ENCODE measurements at regions not wholly inside any gene's neighbourhood (a gene's known extent, or its start where the extent isn't known, plus 50 kb on each side); places are given as distances from the start of the nearest gene placed in this dataset.

- Histone ChIP-seq H3K79me2 (ENCODE audit: insufficient read depth, low read depth, low read length) (no peaks in the 10 kb centered on the region), H3K36me3 (ENCODE audit: insufficient read depth, low read length) (no peaks in the 10 kb centered on the region), H3K9me3 (ENCODE audit: low read length) (no peaks in the 10 kb centered on the region), H3K4me1 (ENCODE audit: insufficient read depth, low read length, poor library complexity, severe bottlenecking) (no peaks in the 10 kb centered on the region), H3K4me2 (ENCODE audit: low read length) (no peak overlapping the region), H3K9me2 (ENCODE audit: insufficient read depth, low read length) (no peaks in the 10 kb centered on the region), H3K27ac (ENCODE audit: low read depth, low read length, poor library complexity, severe bottlenecking) (no peak overlapping the region), H2AFZ (ENCODE audit: low read length) (no peak overlapping the region), H3K4me3 (ENCODE audit: low read depth, low read length, poor library complexity, severe bottlenecking) (no peak overlapping the region), H4K20me1 (ENCODE audit: insufficient read depth, low read length) (no peaks in the 10 kb centered on the region)
- no peak for TF ChIP-seq EZH2phosphoT487 (IDR thresholded peaks at IDR 0.05; ENCODE audit: borderline replicate concordance, low read depth, low read length)
- TF ChIP-seq CTCF (conservative IDR thresholded peaks at IDR 0.05; ENCODE audit: low read length): no peak
- CTCF ChIA-PET (ENCODE audit: unreplicated experiment): no interaction called here
- intact Hi-C loops (cut with micrococcal nuclease; ENCODE audit: unreplicated experiment): no loop called here
- no TSS peak for BruUV-seq (replicated peaks)
- no peak for DNase-seq (ENCODE audit: low spot score)
- POLR2A ChIA-PET: interaction anchor here (0.7 kb wide), 1 partner anchor 80 kb away, joined by 4 read pairs; no protein-coding TSS in a partner anchor
Measured at GRCh38 chr16:5838071-5838470, 740.5 kb upstream of the EEF2KMT start.

GRCh38 chr16:5837007-5837670 lies 739.5 kb upstream of the EEF2KMT start:
- Histone ChIP-seq H4K20me1 (ENCODE audit: insufficient read depth, low read length) (no peaks in the 10 kb centered on the region), H3K27ac (ENCODE audit: low read depth, low read length, poor library complexity, severe bottlenecking) (no peak overlapping the region), H3K4me1 (ENCODE audit: insufficient read depth, low read length, poor library complexity, severe bottlenecking) (no peaks in the 10 kb centered on the region), H3K4me3 (ENCODE audit: low read depth, low read length, poor library complexity, severe bottlenecking) (no peak overlapping the region), H3K4me2 (ENCODE audit: low read length) (no peak overlapping the region), H3K79me2 (ENCODE audit: insufficient read depth, low read depth, low read length) (no peaks in the 10 kb centered on the region), H3K36me3 (ENCODE audit: insufficient read depth, low read length) (no peaks in the 10 kb centered on the region), H2AFZ (ENCODE audit: low read length) (no peak overlapping the region), H3K9me3 (ENCODE audit: low read length) (no peaks in the 10 kb centered on the region), H3K9me2 (ENCODE audit: insufficient read depth, low read length) (no peaks in the 10 kb centered on the region)
- no TSS peak for BruUV-seq (replicated peaks)
- intact Hi-C loops (cut with micrococcal nuclease; ENCODE audit: unreplicated experiment): no loop called here
- no peak for DNase-seq (ENCODE audit: low spot score)
- CTCF ChIA-PET (ENCODE audit: unreplicated experiment): no interaction called here
- TF ChIP-seq CTCF (conservative IDR thresholded peaks at IDR 0.05; ENCODE audit: low read length) (no peak), EZH2phosphoT487 (IDR thresholded peaks at IDR 0.05; ENCODE audit: borderline replicate concordance, low read depth, low read length) (no peak)
- POLR2A ChIA-PET: interaction anchor here (0.7 kb wide), 1 partner anchor 79 kb away, joined by 4 read pairs; no protein-coding TSS in a partner anchor

GRCh38 chr16:5835876-5836275 lies 738.3 kb upstream of the EEF2KMT start:
- TF ChIP-seq EZH2phosphoT487 (IDR thresholded peaks at IDR 0.05; ENCODE audit: borderline replicate concordance, low read depth, low read length) (no peak), CTCF (conservative IDR thresholded peaks at IDR 0.05; ENCODE audit: low read length) (no peak)
- Histone ChIP-seq H3K4me3 (ENCODE audit: low read depth, low read length, poor library complexity, severe bottlenecking) (no peak overlapping the region), H3K79me2 (ENCODE audit: insufficient read depth, low read depth, low read length) (no peaks in the 10 kb centered on the region), H3K9me2 (ENCODE audit: insufficient read depth, low read length) (no peaks in the 10 kb centered on the region), H3K27ac (ENCODE audit: low read depth, low read length, poor library complexity, severe bottlenecking) (no peak overlapping the region), H3K4me1 (ENCODE audit: insufficient read depth, low read length, poor library complexity, severe bottlenecking) (no peaks in the 10 kb centered on the region), H3K4me2 (ENCODE audit: low read length) (no peak overlapping the region), H3K36me3 (ENCODE audit: insufficient read depth, low read length) (no peaks in the 10 kb centered on the region), H4K20me1 (ENCODE audit: insufficient read depth, low read length) (no peaks in the 10 kb centered on the region), H2AFZ (ENCODE audit: low read length) (no peak overlapping the region), H3K9me3 (ENCODE audit: low read length) (no peaks in the 10 kb centered on the region)
- CTCF ChIA-PET (ENCODE audit: unreplicated experiment): no interaction called here
- no TSS peak for BruUV-seq (replicated peaks)
- DNase-seq (ENCODE audit: low spot score): no peak
- intact Hi-C loops (cut with micrococcal nuclease; ENCODE audit: unreplicated experiment): no loop called here
- POLR2A ChIA-PET: interaction anchor here (0.5 to 0.6 kb wide), 2 partner anchors 102 to 207 kb away, joined by 3 to 4 read pairs; no protein-coding TSS in a partner anchor
